Spinal cord (tissue), 1 donor: ENCODE measurements at regions not wholly inside any gene's neighbourhood (a gene's known extent, or its start where the extent isn't known, plus 50 kb on each side); places are given as distances from the start of the nearest gene placed in this dataset. TPM values are rescaled to one million over a fixed set of nuclear protein-coding genes. Genes with fewer than 3 reads are reported as not detected.

Experiments
- small RNA-seq: library from RNA; depleted of rRNA; stranded (forward); fragments of <200 nt; gene quantifications from one replicate; pipeline ENCODE3, GENCODE V24; 2014; ENCODE audit warnings: low replicate concordance

Small RNAs in the stretch of these regions (small RNA-seq; reads per million reads assigned to genes)
- gene TRBV22OR9-2, result not detected
- not detected for gene TRBV26OR9-2
